ENCODE measurements at regions not wholly inside any gene's neighbourhood (a gene's known extent, or its start where the extent isn't known, plus 50 kb on each side); places are given as distances from the start of the nearest gene placed in this dataset.

DNA sequence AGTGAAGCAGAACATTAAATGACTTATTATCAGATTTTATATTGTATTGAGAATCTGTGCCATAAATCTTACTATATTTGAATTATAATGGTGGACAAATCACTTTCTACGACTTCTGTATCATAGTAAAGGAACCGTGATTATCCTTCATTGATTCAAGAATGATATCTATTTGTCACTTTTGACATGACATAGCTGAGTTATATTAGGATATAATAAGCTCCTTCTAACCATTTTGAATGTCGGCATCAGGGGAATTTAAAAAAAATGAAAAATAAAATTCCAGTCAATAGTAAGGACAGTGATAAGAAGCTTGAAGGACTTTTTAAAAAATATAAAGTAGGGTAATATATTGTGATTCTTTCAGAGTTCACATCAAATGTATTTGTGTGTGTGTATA, 338.9 kb upstream of the ACO1 start:
- FAIRE-seq (no peak), DNase-seq (ENCODE audit: low read depth, low spot score) (no peak), ATAC-seq (no peak)
- Histone ChIP-seq H4K20me1 (ENCODE audit: control insufficient read depth, insufficient read depth) (no peaks in the 10 kb centered on the region), H3K9me3 (replicated peaks; ENCODE audit: control insufficient read depth, insufficient read depth, low read length) (no peaks in the 10 kb centered on the region), H3K27me3 (replicated peaks in 1 of 2; ENCODE audit: control insufficient read depth in 2 of 2, insufficient read depth in 2 of 2, low read length in 1 of 2) (no peaks in the 10 kb centered on the region), H3K27ac (ENCODE audit: control insufficient read depth, insufficient read depth) (no peak overlapping the region), H3K79me2 (ENCODE audit: control insufficient read depth, insufficient read depth, low read length) (no peaks in the 10 kb centered on the region), H3K4me3 (no peak overlapping the region), H3K9ac (ENCODE audit: control insufficient read depth, insufficient read depth, low read length) (no peak overlapping the region), H3K4me2 (ENCODE audit: control insufficient read depth, insufficient read depth) (no peak overlapping the region), H3K4me1 (ENCODE audit: control insufficient read depth, insufficient read depth, low read length) (no peaks in the 10 kb centered on the region), H2AFZ (ENCODE audit: control insufficient read depth, low read depth, low read length) (no peak overlapping the region), H3K36me3 (ENCODE audit: control insufficient read depth in 2 of 2, insufficient read depth in 2 of 2, low read length in 1 of 2) (no peaks in the 10 kb centered on the region)
- WGBS (ENCODE audit: insufficient coverage, insufficient replicate concordance, low lambda C conversion rate, missing lambda C conversion rate), result 7% methylated on average over 3 of the region's 3 CpGs
- SMC1A ChIA-PET (ENCODE audit: uncharacterized antibody, unreplicated experiment), result no interaction called here
- intact Hi-C loops (cut with micrococcal nuclease; ENCODE audit: unreplicated experiment) (no loop called here), in situ Hi-C loops (cut with MboI) (no loop called here)
- no TSS peak for BruUV-seq (replicated peaks)
- CTCF ChIA-PET, result interaction anchor here (1.3 kb wide), 1 partner anchor 31 kb away, joined by 3 read pairs; no protein-coding TSS in a partner anchor
- RAD21 ChIA-PET (ENCODE audit: unreplicated experiment), result no interaction called here
- TF ChIP-seq, protein P1, sequence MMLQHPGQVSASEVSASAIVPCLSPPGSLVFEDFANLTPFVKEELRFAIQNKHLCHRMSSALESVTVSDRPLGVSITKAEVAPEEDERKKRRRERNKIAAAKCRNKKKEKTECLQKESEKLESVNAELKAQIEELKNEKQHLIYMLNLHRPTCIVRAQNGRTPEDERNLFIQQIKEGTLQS (IDR thresholded peaks at IDR 0.05; ENCODE audit: borderline replicate concordance, extremely low read depth, low read depth, low read length), result no peak
- TF ChIP-seq, protein P2, sequence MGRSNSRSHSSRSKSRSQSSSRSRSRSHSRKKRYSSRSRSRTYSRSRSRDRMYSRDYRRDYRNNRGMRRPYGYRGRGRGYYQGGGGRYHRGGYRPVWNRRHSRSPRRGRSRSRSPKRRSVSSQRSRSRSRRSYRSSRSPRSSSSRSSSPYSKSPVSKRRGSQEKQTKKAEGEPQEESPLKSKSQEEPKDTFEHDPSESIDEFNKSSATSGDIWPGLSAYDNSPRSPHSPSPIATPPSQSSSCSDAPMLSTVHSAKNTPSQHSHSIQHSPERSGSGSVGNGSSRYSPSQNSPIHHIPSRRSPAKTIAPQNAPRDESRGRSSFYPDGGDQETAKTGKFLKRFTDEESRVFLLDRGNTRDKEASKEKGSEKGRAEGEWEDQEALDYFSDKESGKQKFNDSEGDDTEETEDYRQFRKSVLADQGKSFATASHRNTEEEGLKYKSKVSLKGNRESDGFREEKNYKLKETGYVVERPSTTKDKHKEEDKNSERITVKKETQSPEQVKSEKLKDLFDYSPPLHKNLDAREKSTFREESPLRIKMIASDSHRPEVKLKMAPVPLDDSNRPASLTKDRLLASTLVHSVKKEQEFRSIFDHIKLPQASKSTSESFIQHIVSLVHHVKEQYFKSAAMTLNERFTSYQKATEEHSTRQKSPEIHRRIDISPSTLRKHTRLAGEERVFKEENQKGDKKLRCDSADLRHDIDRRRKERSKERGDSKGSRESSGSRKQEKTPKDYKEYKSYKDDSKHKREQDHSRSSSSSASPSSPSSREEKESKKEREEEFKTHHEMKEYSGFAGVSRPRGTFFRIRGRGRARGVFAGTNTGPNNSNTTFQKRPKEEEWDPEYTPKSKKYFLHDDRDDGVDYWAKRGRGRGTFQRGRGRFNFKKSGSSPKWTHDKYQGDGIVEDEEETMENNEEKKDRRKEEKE (IDR thresholded peaks at IDR 0.05), result no peak
- TF ChIP-seq PAX5 (IDR thresholded peaks at IDR 0.05; ENCODE audit: borderline replicate concordance, low read depth, low read length) (no peak), SP1 (IDR thresholded peaks at IDR 0.05; ENCODE audit: low read depth, low read length) (no peak), ZBTB11 (CRISPR knock-in tag; IDR thresholded peaks at IDR 0.05) (no peak), NFYA (IDR thresholded peaks at IDR 0.05; ENCODE audit: borderline replicate concordance, low read depth, low read length) (no peak), PKNOX1 (IDR thresholded peaks at IDR 0.05) (no peak), SREBF2 (IDR thresholded peaks at IDR 0.05; ENCODE audit: low read length) (no peak)
- TF ChIP-seq, protein P3, sequence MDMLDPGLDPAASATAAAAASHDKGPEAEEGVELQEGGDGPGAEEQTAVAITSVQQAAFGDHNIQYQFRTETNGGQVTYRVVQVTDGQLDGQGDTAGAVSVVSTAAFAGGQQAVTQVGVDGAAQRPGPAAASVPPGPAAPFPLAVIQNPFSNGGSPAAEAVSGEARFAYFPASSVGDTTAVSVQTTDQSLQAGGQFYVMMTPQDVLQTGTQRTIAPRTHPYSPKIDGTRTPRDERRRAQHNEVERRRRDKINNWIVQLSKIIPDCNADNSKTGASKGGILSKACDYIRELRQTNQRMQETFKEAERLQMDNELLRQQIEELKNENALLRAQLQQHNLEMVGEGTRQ (IDR thresholded peaks at IDR 0.05; ENCODE audit: borderline replicate concordance, low read depth, low read length), result no peak
- TF ChIP-seq, protein P4, sequence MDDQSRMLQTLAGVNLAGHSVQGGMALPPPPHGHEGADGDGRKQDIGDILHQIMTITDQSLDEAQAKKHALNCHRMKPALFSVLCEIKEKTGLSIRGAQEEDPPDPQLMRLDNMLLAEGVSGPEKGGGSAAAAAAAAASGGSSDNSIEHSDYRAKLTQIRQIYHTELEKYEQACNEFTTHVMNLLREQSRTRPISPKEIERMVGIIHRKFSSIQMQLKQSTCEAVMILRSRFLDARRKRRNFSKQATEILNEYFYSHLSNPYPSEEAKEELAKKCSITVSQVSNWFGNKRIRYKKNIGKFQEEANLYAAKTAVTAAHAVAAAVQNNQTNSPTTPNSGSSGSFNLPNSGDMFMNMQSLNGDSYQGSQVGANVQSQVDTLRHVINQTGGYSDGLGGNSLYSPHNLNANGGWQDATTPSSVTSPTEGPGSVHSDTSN (IDR thresholded peaks at IDR 0.05; ENCODE audit: insufficient replicate concordance, low read depth, low read length), result no peak
- POLR2A ChIA-PET, result no interaction called here
